ENCODE measurements at regions not wholly inside any gene's neighbourhood (a gene's known extent, or its start where the extent isn't known, plus 50 kb on each side); places are given as distances from the start of the nearest gene placed in this dataset.
A peak's percentile ranks its signal among the peaks of the same experiment; 100 is the strongest.
"Not testable (repeated sequence)": the region's sequence is repeated elsewhere in the genome, so short reads cannot be mapped to it uniquely, and the experiment has no call there.

DNA sequence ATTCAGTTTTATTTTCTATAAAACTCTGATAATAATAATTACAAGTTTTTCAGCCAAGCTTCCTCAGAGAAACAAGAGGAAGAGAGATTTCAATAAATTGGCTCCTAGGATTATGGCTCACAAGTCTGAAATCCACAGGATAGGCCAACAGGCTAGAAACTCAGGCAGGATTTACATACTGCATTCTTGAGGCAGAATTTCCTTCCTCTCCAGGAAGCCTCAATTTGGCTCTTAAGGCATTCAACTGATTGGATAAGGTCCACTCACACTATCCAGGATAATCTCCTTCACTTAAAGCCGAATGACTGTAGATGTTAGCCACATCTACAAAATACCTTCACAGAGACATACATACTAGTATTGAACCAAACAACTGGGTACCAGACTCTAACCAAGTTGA lies 120.3 kb upstream of the FAT3 start:
- Histone ChIP-seq H3K4me3 (no peak overlapping the region), H3K27ac (no peak overlapping the region), H3K4me1 (replicated peaks in 1 of 2) (peaks cover 13 to 22% of the 10 kb centered on the region in 2 donors)
- in situ Hi-C loops (cut with MboI; ENCODE audit: low pct_unique_long_range_greater_than_20kb in 2 of 9, low sequenced_read_pairs in 9 of 9, unreplicated experiment in 9 of 9) = no loop called here
- WGBS, 10 experiments = 0 to 100% (median 17%) methylated on average over 1 of the region's 1 CpG; no CpG with 5 or more reads in 7 of the 10 experiments
- no peak for ATAC-seq (replicated peaks in 6 of 8)

GRCh38 chr11:92101920-92102319 lies 122.7 kb upstream of the FAT3 start:
- peak overlapping the region; percentile 25 to 59 for H3K27ac ChIP-seq
- H3K4me3 ChIP-seq = no peak overlapping the region
- in situ Hi-C loops (cut with MboI; ENCODE audit: low pct_unique_long_range_greater_than_20kb in 2 of 9, low sequenced_read_pairs in 9 of 9, unreplicated experiment in 9 of 9) = no loop called here
- ATAC-seq (replicated peaks in 6 of 8) = peak in 5 of 8 experiments; percentile 95 to 99 (median 98)
- H3K4me1 ChIP-seq (replicated peaks in 1 of 2) = peaks cover 13 to 22% of the 10 kb centered on the region in 2 donors
- 0 to 86% (median 0%) methylated on average over 1 of the region's 1 CpG; no CpG with 5 or more reads in 5 of the 10 experiments for whole genome bisulfite sequencing, 10 experiments

DNA sequence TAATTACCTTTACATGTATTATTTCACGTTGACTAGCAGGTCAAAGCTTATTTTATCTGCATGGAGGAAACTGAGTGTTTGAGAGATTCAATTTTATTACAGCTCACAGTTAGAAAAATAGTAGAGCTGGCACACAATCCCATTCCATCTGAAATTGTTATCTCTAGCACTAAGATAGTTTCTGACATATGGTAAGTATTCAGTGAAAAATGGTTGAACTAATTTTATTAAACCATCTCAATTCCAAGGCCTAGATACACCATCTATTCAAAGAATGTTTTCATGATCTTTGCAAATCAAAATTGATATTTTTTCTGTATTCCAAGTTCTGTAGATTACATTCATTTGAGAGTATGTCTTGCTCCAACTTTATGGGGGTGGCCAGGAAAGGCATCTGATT lies 125.4 kb upstream of the FAT3 start:
- no peak for ATAC-seq (replicated peaks in 6 of 8)
- in situ Hi-C loops (cut with MboI; ENCODE audit: low pct_unique_long_range_greater_than_20kb in 2 of 9, low sequenced_read_pairs in 9 of 9, unreplicated experiment in 9 of 9) = no loop called here
- 0 to 100% (median 60%) methylated on average over 1 of the region's 1 CpG; no CpG with 5 or more reads in 1 of the 10 experiments for WGBS, 10 experiments
- H3K4me3 ChIP-seq = no peak overlapping the region
- H3K4me1 ChIP-seq (replicated peaks in 1 of 2) = peaks cover 13 to 22% of the 10 kb centered on the region in 2 donors
- no peak overlapping the region for H3K27ac ChIP-seq

GRCh38 chr11:92098172-92098571 lies 126.4 kb upstream of the FAT3 start:
- 0 to 100% (median 58%) methylated on average over 1 to 2 of the region's 2 CpGs; no CpG with 5 or more reads in 2 of the 10 experiments for WGBS, 10 experiments
- no peak for ATAC-seq (replicated peaks in 6 of 8)
- in situ Hi-C loops (cut with MboI; ENCODE audit: low pct_unique_long_range_greater_than_20kb in 2 of 9, low sequenced_read_pairs in 9 of 9, unreplicated experiment in 9 of 9) = no loop called here

DNA sequence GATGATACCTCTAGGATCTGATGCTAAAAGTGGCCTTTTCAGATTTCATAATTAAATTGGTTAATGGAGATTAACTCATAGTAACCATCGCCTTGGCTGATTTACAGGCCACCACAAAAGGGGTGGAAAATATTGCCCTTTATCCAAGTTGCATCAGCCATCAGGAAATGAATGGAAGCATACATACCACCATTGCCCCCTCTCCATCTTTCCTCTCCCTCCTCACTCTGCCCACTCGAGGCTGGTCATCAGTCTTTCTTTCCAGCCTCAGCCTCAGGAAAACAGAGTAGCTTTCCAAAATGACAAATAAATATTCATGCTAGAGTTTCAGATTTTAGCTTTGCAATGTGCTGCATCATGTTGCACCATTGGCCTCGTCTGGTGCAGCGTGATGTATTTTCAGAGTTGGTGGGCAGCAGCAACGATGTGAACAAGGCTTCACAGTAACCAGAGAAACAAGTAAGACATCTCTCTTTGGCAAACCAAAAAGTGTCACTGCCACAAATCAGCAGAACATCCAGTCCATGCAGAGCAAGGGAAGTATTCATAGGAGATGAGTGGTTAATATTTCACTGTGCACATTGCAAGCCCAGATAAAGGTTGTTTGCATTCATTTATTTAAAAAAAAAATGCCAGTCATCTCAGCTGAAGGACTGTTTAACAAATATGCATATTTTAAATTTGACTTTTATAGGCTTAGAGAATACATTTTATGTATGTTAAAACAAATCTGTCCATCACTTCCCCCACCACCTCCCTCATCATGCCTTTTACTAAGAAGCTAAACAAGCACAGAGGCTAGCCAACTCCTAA lies 136.7 kb upstream of the FAT3 start:
- Histone ChIP-seq H3K27ac (no peak overlapping the region), H3K4me1 (replicated peaks in 1 of 2) (peaks cover 0 to 5% of the 10 kb centered on the region in 2 donors), H3K4me3 (no peak overlapping the region)
- WGBS, 10 experiments = 2 to 90% (median 43%) methylated on average over 1 to 5 of the region's 5 CpGs; no CpG with 5 or more reads in 3 of the 10 experiments
- ATAC-seq (replicated peaks in 6 of 8) = peak in 5 of 8 experiments; percentile 30 to 88 (median 53)
- in situ Hi-C loops (cut with MboI; ENCODE audit: low pct_unique_long_range_greater_than_20kb in 2 of 9, low sequenced_read_pairs in 9 of 9, unreplicated experiment in 9 of 9) = no loop called here

More at GRCh38 chr11:92098172-92098571, 126.4 kb upstream of the FAT3 start:
- H3K4me1 ChIP-seq (replicated peaks in 1 of 2) = peaks cover 13 to 22% of the 10 kb centered on the region in 2 donors
- H3K27ac ChIP-seq = no peak overlapping the region
- H3K4me3 ChIP-seq = no peak overlapping the region

GRCh38 chr11:92083123-92083522 lies 141.5 kb upstream of the FAT3 start:
- 0 to 100% (median 62%) methylated on average over 2 to 3 of the region's 3 CpGs for WGBS, 10 experiments
- ATAC-seq (replicated peaks in 6 of 8) = no peak
- H3K27ac ChIP-seq = no peak overlapping the region
- no peak overlapping the region for H3K4me3 ChIP-seq
- in situ Hi-C loops (cut with MboI; ENCODE audit: low pct_unique_long_range_greater_than_20kb in 2 of 9, low sequenced_read_pairs in 9 of 9, unreplicated experiment in 9 of 9) = no loop called here
- H3K4me1 ChIP-seq (replicated peaks in 1 of 2) = peaks cover 0 to 5% of the 10 kb centered on the region in 2 donors

GRCh38 chr11:92082652-92083051 lies 142.0 kb upstream of the FAT3 start:
- no peak for ATAC-seq (replicated peaks in 6 of 8)
- Histone ChIP-seq H3K27ac (no peak overlapping the region), H3K4me3 (no peak overlapping the region), H3K4me1 (replicated peaks in 1 of 2) (peaks cover 0 to 2% of the 10 kb centered on the region in 2 donors)
- in situ Hi-C loops (cut with MboI; ENCODE audit: low pct_unique_long_range_greater_than_20kb in 2 of 9, low sequenced_read_pairs in 9 of 9, unreplicated experiment in 9 of 9) = no loop called here

DNA sequence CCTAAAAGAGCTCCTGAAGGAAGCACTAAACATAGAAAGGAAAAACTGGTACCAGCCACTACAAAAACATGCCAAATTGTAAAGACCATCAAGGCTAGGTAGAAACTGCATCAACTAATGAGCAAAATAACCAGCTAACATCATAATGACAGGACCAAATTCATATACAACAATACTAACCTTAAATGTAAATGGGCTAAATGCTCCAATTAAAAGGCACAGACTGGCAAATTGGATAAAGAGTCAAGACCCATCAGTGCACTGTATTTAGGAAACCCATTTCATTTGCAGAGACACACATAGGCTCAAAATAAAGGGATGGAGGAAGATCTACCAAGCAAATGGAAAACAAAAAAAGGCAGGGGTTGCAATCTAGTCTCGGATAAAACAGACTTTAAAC lies 150.1 kb upstream of the FAT3 start:
- in situ Hi-C loops (cut with MboI; ENCODE audit: low pct_unique_long_range_greater_than_20kb in 2 of 9, low sequenced_read_pairs in 9 of 9, unreplicated experiment in 9 of 9); H3K4me3 ChIP-seq; ATAC-seq (replicated peaks in 6 of 8); H3K4me1 ChIP-seq (replicated peaks in 1 of 2); H3K27ac ChIP-seq: not testable (repeated sequence)
- WGBS, 10 experiments = 0 to 100% (median 58%) methylated on average over 1 of the region's 1 CpG; no CpG with 5 or more reads in 4 of the 10 experiments

DNA sequence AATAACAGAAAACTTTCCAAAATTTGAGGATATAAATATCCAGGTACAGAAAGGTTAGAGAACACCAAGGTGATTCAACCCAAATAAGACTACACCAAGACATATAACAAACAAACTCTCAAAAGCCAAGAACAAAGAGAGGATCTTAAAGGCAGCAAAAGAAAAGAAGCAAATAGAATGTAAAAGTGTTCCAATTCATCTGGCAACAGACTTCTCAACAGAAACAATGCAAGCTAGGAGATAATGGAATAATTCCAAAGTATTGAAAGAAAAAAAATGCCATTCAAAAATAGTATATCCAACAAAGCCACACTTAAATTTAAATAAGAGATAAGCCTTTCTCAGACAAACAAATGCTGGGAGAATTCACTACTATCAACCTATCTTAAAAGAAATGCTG lies 153.0 kb upstream of the FAT3 start:
- Histone ChIP-seq H3K4me1 (replicated peaks in 1 of 2) (no peaks in the 10 kb centered on the region), H3K27ac (no peak overlapping the region), H3K4me3 (no peak overlapping the region)
- in situ Hi-C loops (cut with MboI; ENCODE audit: low pct_unique_long_range_greater_than_20kb in 2 of 9, low sequenced_read_pairs in 9 of 9, unreplicated experiment in 9 of 9) = no loop called here
- no peak for ATAC-seq (replicated peaks in 6 of 8)

DNA sequence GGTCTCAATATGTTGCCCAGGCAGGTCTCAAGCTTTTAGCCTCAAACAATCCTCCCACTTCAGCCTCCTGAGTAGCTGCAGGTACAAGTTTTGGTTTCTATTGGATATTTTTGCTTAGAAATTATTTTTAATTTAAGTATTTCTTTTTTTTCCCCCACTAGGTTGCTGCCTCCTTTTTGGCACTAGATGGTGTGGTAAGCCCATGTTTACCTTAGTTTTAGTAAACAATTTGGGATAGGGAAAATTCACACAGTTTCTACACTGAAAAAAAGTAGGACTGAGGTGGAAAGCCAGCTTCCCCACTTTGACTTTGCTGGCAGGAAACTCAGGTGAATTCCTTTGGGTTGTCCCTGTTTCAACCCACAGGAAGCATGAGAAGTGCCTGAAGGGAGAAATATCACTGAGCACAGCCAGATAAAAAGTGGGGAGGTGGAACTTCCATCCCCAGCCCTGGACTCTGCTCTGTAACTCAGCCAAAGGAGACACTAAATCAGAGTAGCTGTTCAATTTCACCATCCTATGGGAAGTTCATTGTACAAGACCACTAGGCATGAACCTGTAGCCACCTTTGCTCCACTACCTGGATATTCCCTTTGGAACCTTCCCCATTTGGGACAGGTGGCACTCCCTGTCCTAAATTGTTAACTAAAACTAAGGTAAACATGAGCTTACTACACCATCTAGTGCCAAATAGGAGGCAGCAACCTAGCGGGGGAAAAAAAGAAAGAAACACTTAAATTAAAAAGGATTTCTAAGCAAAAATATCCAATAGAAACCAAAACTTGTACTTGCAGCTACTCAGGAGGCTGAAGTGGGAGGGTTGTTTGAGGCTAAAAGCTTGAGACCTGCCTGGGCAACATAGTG lies 154.4 kb upstream of the FAT3 start:
- ATAC-seq (replicated peaks in 6 of 8) = no peak
- Histone ChIP-seq H3K27ac (no peak overlapping the region), H3K4me3 (no peak overlapping the region), H3K4me1 (replicated peaks in 1 of 2) (no peaks in the 10 kb centered on the region)
- WGBS, 10 experiments = 0 to 100% (median 61%) methylated on average over 1 of the region's 1 CpG; no CpG with 5 or more reads in 4 of the 10 experiments
- in situ Hi-C loops (cut with MboI; ENCODE audit: low pct_unique_long_range_greater_than_20kb in 2 of 9, low sequenced_read_pairs in 9 of 9, unreplicated experiment in 9 of 9) = no loop called here

DNA sequence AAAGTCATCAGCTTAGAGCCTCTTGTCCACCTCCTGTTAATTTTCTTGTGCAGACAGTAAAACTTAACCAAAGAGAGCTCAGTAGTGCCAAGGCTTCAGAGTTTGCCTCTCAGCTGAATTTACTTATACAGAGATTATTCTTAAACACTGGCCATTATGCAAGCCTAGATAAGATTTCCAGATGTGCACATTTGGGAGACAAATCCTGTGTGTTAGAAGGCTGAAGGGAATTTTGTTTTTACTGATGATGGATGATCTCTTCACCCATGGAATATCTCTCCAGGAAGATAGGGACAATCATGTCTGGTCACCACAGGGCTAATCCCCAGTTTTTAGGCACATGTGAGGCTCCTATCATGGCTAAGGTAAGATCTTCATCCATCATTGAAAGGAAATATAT lies 157.6 kb upstream of the FAT3 start:
- no peak overlapping the region for H3K4me3 ChIP-seq
- no peaks in the 10 kb centered on the region for H3K4me1 ChIP-seq (replicated peaks in 1 of 2)
- no peak for ATAC-seq (replicated peaks in 6 of 8)
- no peak overlapping the region for H3K27ac ChIP-seq
- in situ Hi-C loops (cut with MboI; ENCODE audit: low pct_unique_long_range_greater_than_20kb in 2 of 9, low sequenced_read_pairs in 9 of 9, unreplicated experiment in 9 of 9) = no loop called here

DNA sequence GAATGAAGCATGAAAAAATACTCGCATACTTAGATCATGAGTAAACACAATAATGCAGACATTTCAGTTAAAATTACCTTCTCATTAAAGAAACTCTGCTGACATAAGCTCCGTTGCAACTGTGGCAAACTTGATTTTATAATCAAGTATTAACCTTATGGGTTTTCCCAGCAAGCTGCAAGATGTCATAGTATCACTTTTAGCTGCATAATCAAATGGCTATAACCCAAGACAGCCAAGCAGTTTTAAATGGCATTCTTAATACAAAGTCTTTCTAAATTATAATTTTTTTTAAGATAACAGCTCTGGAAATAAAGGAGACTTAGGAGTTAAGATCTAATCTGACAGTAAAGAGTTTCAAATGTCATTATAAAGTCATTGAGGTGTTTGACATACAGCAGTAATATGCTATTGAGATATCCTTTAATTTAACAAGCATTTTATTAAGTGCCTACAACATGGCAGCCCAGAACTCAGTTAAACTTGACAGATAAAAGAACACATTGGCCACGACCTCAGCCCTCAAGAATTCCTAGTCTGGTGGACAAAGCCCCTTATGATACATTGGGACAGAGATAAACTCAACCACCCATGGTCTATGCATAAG lies 163.1 kb upstream of the FAT3 start:
- ATAC-seq (replicated peaks in 6 of 8) = no peak
- WGBS, 10 experiments = 0 to 100% (median 75%) methylated on average over 1 to 3 of the region's 3 CpGs
- in situ Hi-C loops (cut with MboI; ENCODE audit: low pct_unique_long_range_greater_than_20kb in 2 of 9, low sequenced_read_pairs in 9 of 9, unreplicated experiment in 9 of 9) = no loop called here
- Histone ChIP-seq H3K4me3 (no peak overlapping the region), H3K4me1 (replicated peaks in 1 of 2) (no peaks in the 10 kb centered on the region), H3K27ac (no peak overlapping the region)

DNA sequence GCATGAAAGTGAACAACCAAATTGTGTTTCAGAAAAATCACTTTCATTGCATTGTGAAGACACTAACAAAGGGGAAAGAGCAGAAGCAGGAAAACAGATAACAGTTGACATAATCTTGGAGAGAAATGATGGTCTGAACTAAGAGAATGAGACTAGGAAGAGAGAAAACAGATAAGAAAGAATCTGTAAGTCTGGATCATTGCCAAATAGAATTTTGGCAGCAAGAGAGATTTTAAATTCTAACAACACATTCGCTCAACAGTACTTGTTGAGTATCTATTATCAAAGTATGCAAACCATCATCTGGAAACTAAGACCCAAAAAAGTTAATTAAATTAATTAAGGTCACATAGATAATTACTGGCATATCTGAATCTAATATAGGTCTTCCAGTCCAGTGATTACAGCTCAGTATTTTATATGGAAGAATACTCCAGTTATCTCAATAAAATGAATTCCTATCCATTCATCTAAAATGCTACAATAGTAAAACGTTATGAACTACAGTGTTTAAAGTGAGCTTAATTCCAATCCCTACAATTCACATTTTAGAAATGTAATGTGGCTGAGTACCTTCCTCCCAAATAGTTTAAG lies 166.7 kb upstream of the FAT3 start:
- 0 to 100% (median 62%) methylated on average over 1 to 2 of the region's 2 CpGs for WGBS, 10 experiments
- in situ Hi-C loops (cut with MboI; ENCODE audit: low pct_unique_long_range_greater_than_20kb in 2 of 9, low sequenced_read_pairs in 9 of 9, unreplicated experiment in 9 of 9) = no loop called here

More for the DNA sequence above, 166.7 kb upstream of the FAT3 start:
- no peak for ATAC-seq (replicated peaks in 6 of 8)
- Histone ChIP-seq H3K4me1 (replicated peaks in 1 of 2) (no peaks in the 10 kb centered on the region), H3K27ac (no peak overlapping the region), H3K4me3 (no peak overlapping the region)
